ENCODE measurements at regions not wholly inside any gene's neighbourhood (a gene's known extent, or its start where the extent isn't known, plus 50 kb on each side); places are given as distances from the start of the nearest gene placed in this dataset.
"Not testable (repeated sequence)": the region's sequence is repeated elsewhere in the genome, so short reads cannot be mapped to it uniquely, and the experiment has no call there.

GRCh38 chr6:23611776-23612381, 514.1 kb upstream of the NRSN1 start:
- no peak for DNase-seq

GRCh38 chr6:23618366-23618765, 507.6 kb upstream of the NRSN1 start:
- no peak for DNase-seq

GRCh38 chr6:23620911-23621401, 505.1 kb upstream of the NRSN1 start:
- no peak for DNase-seq

- DNase-seq, result no peak
These were observed 495.0 kb upstream of the NRSN1 start for GRCh38 chr6:23630726-23631635.

- no peak for DNase-seq
These were observed 492.0 kb upstream of the NRSN1 start for GRCh38 chr6:23633996-23634395.

- DNase-seq, result no peak
These were observed 490.9 kb upstream of the NRSN1 start for GRCh38 chr6:23635150-23635549.

- no peak for DNase-seq
These were observed 488.7 kb upstream of the NRSN1 start for GRCh38 chr6:23637296-23637695.

- DNase-seq, result no peak
These were observed 483.2 kb upstream of the NRSN1 start for GRCh38 chr6:23642849-23643248.

GRCh38 chr6:23647045-23647444, 479.0 kb upstream of the NRSN1 start:
- no peak for DNase-seq

- no peak for DNase-seq
These were observed 475.3 kb upstream of the NRSN1 start for GRCh38 chr6:23650676-23651075.

GRCh38 chr6:23654745-23655144, 471.3 kb upstream of the NRSN1 start:
- no peak for DNase-seq

- DNase-seq, result no peak
These were observed 470.5 kb upstream of the NRSN1 start for GRCh38 chr6:23655525-23655924.

- DNase-seq, result no peak
These were observed 469.5 kb upstream of the NRSN1 start for GRCh38 chr6:23656255-23657194.

- DNase-seq, result no peak
These were observed 466.9 kb upstream of the NRSN1 start for GRCh38 chr6:23659125-23659524.

- no peak for DNase-seq
These were observed 464.5 kb upstream of the NRSN1 start for GRCh38 chr6:23661549-23661948.

- DNase-seq, result no peak
These were observed 462.9 kb upstream of the NRSN1 start for GRCh38 chr6:23663096-23663495.

- DNase-seq, result no peak
These were observed 462.4 kb upstream of the NRSN1 start for GRCh38 chr6:23663652-23664051.

- DNase-seq, result not testable (repeated sequence)
These were observed 460.1 kb upstream of the NRSN1 start for GRCh38 chr6:23665911-23666310.

GRCh38 chr6:23672737-23673136, 453.3 kb upstream of the NRSN1 start:
- DNase-seq, result no peak

GRCh38 chr6:23678626-23679025, 447.4 kb upstream of the NRSN1 start:
- no peak for DNase-seq

GRCh38 chr6:23681743-23682142, 444.3 kb upstream of the NRSN1 start:
- DNase-seq, result no peak

- no peak for DNase-seq
These were observed 437.4 kb upstream of the NRSN1 start for GRCh38 chr6:23688650-23689049.

GRCh38 chr6:23690453-23691049, 435.5 kb upstream of the NRSN1 start:
- no peak for DNase-seq

Measured in suppressor macrophage treated with lipopolysaccharide for 1 hour (primary cell).